Gastroesophageal sphincter (tissue), 4 donors: ENCODE measurements at regions not wholly inside any gene's neighbourhood (a gene's known extent, or its start where the extent isn't known, plus 50 kb on each side); places are given as distances from the start of the nearest gene placed in this dataset.
A peak's percentile ranks its signal among the peaks of the same experiment; 100 is the strongest.

Source experiments
- ATAC-seq: fragments of 150-250 bp; one replicate; pipeline ENCODE4 v1.9.1; 2016; ENCODE audit warnings: mild to moderate bottlenecking, moderate library complexity
- H3K27ac ChIP-seq, 4 donors: fragments of 200-600 bp; sonication (generic) in 3 of 4; 1 replicate in 3 of 4; 2 replicates in 1 of 4; pipeline ENCODE4 v1.5.1; 2016 to 2019
- H3K27me3 ChIP-seq: fragments of 200-600 bp; sonication (generic); one replicate; pipeline ENCODE4 v1.5.1; 2019
- H3K36me3 ChIP-seq, 2 donors: fragments of 200-600 bp; sonication (generic); one replicate each; pipeline ENCODE4 v1.5.1; 2019; ENCODE audit warnings: control low read depth in 1 of 2
- H3K4me1 ChIP-seq, 3 donors: fragments of 200-600 bp; sonication (generic); 1 replicate in 2 of 3; 2 replicates in 1 of 3; pipeline ENCODE4 v1.5.1; 2016 to 2019; ENCODE audit warnings: control low read depth in 2 of 3
- H3K4me3 ChIP-seq, 2 donors: fragments of 200-600 bp; sonication (generic); one replicate each; pipeline ENCODE4 v1.5.1; 2019; ENCODE audit warnings: mild to moderate bottlenecking in 1 of 2, moderate library complexity in 1 of 2
- H3K9me3 ChIP-seq, 3 donors: fragments of 200-600 bp; sonication (generic); one replicate each; pipeline ENCODE4 v1.5.1; 2017 to 2019; ENCODE audit warnings: control low read depth in 2 of 3
- CTCF ChIP-seq, 4 experiments: fragments of 200-600 bp in 2 of 4; fragments of 450-650 bp in 2 of 4; sonication (generic) in 1 of 4; IDR thresholded peaks; one replicate each; pipeline ENCODE4 v1.5.1; 2017 to 2019; ENCODE audit warnings: antibody characterized with exemption in 4 of 4, mild to moderate bottlenecking in 2 of 4, moderate library complexity in 2 of 4
- EP300 ChIP-seq: sonication (generic); formaldehyde crosslinking; IDR thresholded peaks from one replicate; pipeline ENCODE4 v1.6.1; 2017; ENCODE audit warnings: antibody characterized with exemption, mild to moderate bottlenecking
- POLR2A ChIP-seq, 2 donors: fragments of 450-650 bp; IDR thresholded peaks; one replicate each; pipeline ENCODE4 v1.6.1; 2017; ENCODE audit warnings: antibody characterized with exemption in 2 of 2, mild to moderate bottlenecking in 2 of 2, moderate library complexity in 1 of 2
- POLR2AphosphoS5 ChIP-seq: sonication (generic); formaldehyde crosslinking; IDR thresholded peaks from one replicate; pipeline ENCODE4 v1.6.1; 2017; ENCODE audit warnings: antibody characterized with exemption
- WGBS, 2 donors: methylation state at CpG; one replicate each; pipeline ENCODE4 v1.1.5; 2018; ENCODE audit warnings: low coverage in 1 of 2; 5-methylcytosine and 5-hydroxymethylcytosine counted together

GRCh38 chr2:66836851-66837250 is 401.9 kb downstream of the MEIS1 start:
- H3K4me1 ChIP-seq = peaks cover 8 to 30% (median 14%) of the 10 kb centered on the region in 3 donors
- H3K4me3 ChIP-seq = no peak overlapping the region
- no peak for ATAC-seq
- no peak overlapping the region for H3K27ac ChIP-seq
- 86 to 100% methylated on average over 1 of the region's 1 CpG for WGBS, 2 donors
- H3K27me3 ChIP-seq = no peaks in the 10 kb centered on the region
- H3K9me3 ChIP-seq = no peaks in the 10 kb centered on the region
- H3K36me3 ChIP-seq = no peaks in the 10 kb centered on the region
- no peak for TF ChIP-seq POLR2A (IDR thresholded peaks at IDR 0.05)
- no peak for TF ChIP-seq POLR2AphosphoS5
- TF ChIP-seq EP300 = no peak
- TF ChIP-seq CTCF (IDR thresholded peaks at IDR 0.05) = no peak

- peak; percentile 71 for ATAC-seq
- Histone ChIP-seq H3K4me1 (peaks cover 8 to 15% (median 9%) of the 10 kb centered on the region in 3 donors), H3K27ac (peak overlapping the region; percentile 61 to 78 (median 66)), H3K9me3 (no peaks in the 10 kb centered on the region), H3K36me3 (no peaks in the 10 kb centered on the region), H3K4me3 (no peak overlapping the region), H3K27me3 (no peaks in the 10 kb centered on the region)
- 18 to 35% methylated on average over 3 to 4 of the region's 4 CpGs for WGBS, 2 donors
- TF ChIP-seq EP300 = no peak
- no peak for TF ChIP-seq POLR2A (IDR thresholded peaks at IDR 0.05)
- peak; percentile 66 for TF ChIP-seq POLR2AphosphoS5
These were observed 404.8 kb downstream of the MEIS1 start for GRCh38 chr2:66839551-66840320.

- Histone ChIP-seq H3K36me3 (no peaks in the 10 kb centered on the region), H3K4me3 (no peak overlapping the region), H3K27ac (peak overlapping the region; percentile 47 to 78 (median 66)), H3K4me1 (peaks cover 8 to 15% (median 9%) of the 10 kb centered on the region in 3 donors), H3K9me3 (no peaks in the 10 kb centered on the region), H3K27me3 (no peaks in the 10 kb centered on the region)
- no peak for ATAC-seq
- peak; percentile 61 for TF ChIP-seq POLR2AphosphoS5
- no peak for TF ChIP-seq EP300
- no peak for TF ChIP-seq CTCF (IDR thresholded peaks at IDR 0.05)
- no peak for TF ChIP-seq POLR2A (IDR thresholded peaks at IDR 0.05)
- WGBS, 2 donors = 49 to 56% methylated on average over 7 to 8 of the region's 8 CpGs
These were observed 405.5 kb downstream of the MEIS1 start for GRCh38 chr2:66840321-66841002.

- TF ChIP-seq CTCF (IDR thresholded peaks at IDR 0.05) (no peak), POLR2A (IDR thresholded peaks at IDR 0.05) (no peak), EP300 (no peak), POLR2AphosphoS5 (no peak)
- H3K27me3 ChIP-seq = no peaks in the 10 kb centered on the region
- no peaks in the 10 kb centered on the region for H3K36me3 ChIP-seq
- ATAC-seq = no peak
- H3K27ac ChIP-seq = no peak overlapping the region
- peaks cover 8 to 15% (median 9%) of the 10 kb centered on the region in 3 donors for H3K4me1 ChIP-seq
- no peaks in the 10 kb centered on the region for H3K9me3 ChIP-seq
- H3K4me3 ChIP-seq = no peak overlapping the region
- 68 to 72% methylated on average over 3 of the region's 3 CpGs for WGBS, 2 donors
These were observed 408.9 kb downstream of the MEIS1 start for GRCh38 chr2:66843847-66844246.

GRCh38 chr2:66845307-66845706 is 410.4 kb downstream of the MEIS1 start:
- Histone ChIP-seq H3K9me3 (no peaks in the 10 kb centered on the region), H3K4me3 (no peak overlapping the region), H3K36me3 (no peaks in the 10 kb centered on the region), H3K27ac (no peak overlapping the region), H3K27me3 (no peaks in the 10 kb centered on the region), H3K4me1 (peaks cover under 1 to 13% (median 6%) of the 10 kb centered on the region in 3 donors)
- 43 to 100% methylated on average over 1 to 2 of the region's 2 CpGs for WGBS, 2 donors
- no peak for ATAC-seq
- TF ChIP-seq POLR2AphosphoS5 (peak; percentile 69), POLR2A (IDR thresholded peaks at IDR 0.05) (no peak), EP300 (no peak)
